GM18511 (cell line): ENCODE measurements at regions not wholly inside any gene's neighbourhood (a gene's known extent, or its start where the extent isn't known, plus 50 kb on each side); places are given as distances from the start of the nearest gene placed in this dataset.
"Not testable (repeated sequence)": the region's sequence is repeated elsewhere in the genome, so short reads cannot be mapped to it uniquely, and the experiment has no call there.

Experiments used
- ATAC-seq: cut with Tn5 transposase; IDR thresholded peaks from one replicate; pipeline ENCODE4 v1.9.1; 2021; ENCODE audit warnings: mild to moderate bottlenecking, moderate library complexity; ENCODE audit not compliant: unreplicated experiment

DNA sequence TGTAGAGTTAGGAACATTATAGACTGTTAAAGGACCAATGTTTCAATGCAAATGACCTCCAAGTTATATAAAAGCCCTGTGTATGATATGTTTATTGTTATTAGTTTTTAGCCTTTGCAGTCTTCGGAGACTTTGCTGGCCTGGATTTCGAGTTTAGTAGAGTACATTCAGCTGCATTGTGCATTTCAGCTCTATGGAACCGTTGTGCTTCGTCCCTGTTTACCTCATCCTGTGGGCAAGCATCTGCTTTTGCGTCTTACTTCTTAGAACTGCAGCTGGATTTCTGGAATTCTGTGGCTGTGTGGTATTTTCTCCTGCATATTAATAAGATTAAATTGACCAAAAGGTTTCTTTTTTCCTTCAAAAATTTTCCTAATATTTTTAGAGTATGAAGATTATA lies 138.6 kb downstream of the KCNRG start:
- no peak for ATAC-seq

DNA sequence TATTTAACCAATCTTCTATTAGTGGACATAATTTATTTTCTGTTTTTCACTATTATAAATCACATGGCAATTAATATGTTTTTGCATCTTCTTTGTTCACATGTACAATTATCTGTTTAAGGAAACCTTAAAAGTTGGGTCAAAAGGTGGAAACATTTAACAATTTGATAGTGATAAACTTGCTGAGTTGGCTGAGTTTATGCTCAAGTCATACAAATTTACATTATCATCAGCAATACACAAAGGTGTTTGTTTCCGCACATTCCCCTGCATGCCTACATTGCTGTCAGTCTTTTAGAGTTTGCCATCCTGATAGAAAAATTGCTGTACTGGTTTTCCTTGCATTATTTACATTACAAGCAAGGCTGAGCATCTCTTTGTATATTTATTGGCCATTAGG lies 139.5 kb downstream of the KCNRG start:
- ATAC-seq, result no peak

DNA sequence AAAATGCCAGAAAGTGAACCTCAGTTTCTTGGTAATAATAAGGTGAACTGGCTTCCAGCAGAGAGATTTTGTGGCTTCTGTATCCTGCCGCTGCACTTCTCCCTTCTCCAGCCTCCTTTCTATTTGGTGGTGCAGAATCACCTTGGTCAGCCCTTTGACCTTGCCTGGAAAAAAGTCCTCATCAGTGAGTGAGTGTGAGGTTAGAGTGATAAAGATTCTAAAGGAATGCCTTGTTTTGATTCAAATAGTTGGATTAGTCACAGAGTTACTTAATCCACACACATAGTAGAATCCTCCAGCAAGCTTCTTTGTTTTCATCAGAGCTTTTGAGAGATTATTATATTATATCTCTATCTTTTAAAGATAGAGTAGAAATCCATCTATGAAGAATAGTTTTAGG lies 140.9 kb downstream of the KCNRG start:
- ATAC-seq, result no peak

DNA sequence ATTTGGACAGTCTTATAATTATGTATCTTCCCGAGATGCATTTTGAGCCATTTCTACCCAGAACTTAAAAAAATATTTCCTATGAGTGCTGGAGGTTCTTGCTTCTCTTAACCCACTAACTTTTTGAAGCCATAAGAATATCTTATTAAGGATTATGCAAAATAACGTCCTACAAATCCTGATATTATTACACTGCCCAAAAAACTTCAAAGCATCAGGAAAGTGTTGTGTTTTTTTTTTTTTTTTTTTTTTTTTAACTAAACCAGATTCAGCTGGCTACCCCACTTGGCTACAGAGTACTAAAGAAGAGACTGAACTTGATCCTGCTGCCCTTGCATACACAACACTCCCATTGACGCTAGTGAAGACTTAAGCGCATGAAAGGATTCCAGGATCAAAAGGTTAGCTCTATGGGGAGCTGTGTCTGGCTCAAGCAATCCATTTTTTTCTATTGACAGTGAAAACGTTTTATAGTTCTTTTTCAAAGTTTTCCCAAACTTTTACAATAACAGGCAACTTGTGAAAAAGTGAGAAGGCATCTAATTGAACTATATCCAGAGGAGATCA lies 141.4 kb downstream of the KCNRG start:
- no peak for ATAC-seq

DNA sequence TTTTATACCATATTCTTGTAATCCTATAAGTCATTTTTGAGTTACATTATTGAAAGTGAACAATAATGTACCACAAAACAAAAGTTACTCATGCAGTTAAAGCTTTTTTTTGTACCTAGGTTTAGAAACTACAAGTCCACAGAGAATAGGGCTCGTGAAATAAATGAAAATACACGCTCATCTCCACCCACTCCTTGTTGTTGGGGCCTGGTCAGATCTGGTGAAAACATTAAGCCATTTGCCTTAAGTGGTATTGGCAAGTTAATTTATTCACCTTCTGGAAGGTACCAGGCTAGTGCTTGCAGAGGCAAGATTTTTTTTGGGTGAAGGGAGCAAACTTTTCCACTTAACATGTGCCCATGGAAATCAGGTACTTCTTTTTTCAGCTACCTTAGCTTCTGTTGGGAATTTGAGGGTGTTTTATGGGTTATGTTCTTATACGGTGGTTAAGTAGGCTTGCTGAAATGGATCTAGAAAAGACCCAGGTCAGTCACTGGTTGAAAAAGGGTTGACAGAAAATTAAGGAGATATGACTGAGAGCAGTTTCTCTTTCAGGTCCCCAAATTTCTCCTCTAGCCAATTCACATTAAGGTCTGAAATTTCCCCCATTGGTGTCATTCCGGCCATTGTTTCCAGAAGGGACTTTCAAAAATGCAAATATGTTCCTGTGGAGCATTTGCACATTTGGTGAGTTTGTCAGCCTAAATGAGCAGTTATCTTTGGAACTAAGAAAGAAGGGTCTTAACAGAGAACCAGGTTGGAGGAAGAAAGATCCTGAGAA lies 143.3 kb downstream of the KCNRG start:
- ATAC-seq, result no peak

DNA sequence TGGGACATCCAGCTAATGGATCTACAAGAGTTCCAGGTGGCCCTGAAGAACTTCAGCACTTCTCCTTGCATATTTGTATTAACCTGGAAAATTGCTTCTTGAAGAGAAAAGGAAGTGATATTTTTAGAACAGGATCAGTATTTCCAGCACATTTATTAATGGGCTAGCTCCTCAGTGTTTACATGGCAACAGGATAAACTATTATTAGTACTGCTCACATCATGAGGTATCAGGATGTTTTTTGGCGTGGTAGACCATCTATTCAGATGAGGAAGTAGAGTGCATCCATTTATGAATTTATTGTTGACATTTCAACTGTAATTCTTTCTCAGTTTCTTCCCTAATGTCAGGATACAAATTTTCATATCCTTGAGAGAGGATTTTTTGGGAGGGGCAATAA lies 144.4 kb downstream of the KCNRG start:
- no peak for ATAC-seq

DNA sequence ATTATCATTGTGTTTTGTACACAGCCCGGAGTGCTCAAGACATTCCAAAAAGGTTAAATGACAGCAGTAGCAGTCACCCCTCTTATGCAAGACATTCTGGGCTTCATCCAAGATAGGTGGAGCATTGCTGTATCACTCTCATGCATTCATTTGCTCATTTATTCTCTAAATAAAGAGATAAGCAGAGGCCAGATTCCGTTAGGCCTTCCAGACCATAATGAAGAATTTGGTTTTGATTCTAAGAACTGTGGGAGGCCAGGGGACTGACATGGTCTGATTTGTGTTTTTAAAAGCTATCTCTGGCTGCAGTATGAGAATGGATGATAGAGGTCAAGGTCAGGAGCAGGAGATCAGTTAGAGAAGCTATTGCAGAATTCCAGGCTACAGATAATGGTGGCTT lies 145.8 kb downstream of the KCNRG start:
- ATAC-seq, result no peak

DNA sequence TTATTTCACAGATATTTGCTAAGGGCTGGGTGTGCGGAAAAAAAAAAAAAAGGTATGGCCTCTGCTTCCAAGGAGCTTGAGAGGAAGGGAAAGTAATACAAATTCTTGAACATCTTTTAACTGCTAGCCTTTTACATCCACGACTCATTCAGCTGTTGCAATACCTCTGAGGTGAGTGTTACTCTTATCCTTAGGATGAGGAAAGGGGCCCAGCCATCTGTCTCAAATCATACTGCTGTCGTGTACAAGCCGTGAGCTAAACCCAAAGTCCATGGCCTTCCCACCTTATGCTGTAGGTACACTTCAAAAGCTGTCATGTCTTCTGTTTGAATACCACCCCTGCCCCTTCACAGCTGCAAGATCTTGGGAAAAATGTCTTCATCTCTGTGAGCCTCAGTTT lies 146.8 kb downstream of the KCNRG start:
- no peak for ATAC-seq

DNA sequence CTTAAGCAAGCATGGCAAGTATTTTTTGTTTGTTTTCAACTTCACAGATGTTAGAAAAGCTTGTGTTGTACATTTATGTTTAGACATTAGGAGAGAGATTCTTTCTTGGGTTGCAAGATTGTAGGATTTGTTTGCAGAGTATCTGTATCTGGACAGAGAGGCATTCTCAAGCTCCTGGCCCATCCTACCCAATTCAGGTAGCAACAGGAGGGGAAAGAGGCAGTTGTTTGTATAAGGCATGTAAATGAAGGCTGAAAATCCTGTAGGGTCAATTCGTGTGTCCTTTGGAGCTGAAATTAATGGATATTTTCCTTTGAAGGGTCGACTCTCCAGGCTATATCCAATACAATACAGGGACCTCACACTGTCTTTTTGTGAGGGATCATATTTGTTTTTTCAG lies 147.3 kb downstream of the KCNRG start:
- no peak for ATAC-seq

DNA sequence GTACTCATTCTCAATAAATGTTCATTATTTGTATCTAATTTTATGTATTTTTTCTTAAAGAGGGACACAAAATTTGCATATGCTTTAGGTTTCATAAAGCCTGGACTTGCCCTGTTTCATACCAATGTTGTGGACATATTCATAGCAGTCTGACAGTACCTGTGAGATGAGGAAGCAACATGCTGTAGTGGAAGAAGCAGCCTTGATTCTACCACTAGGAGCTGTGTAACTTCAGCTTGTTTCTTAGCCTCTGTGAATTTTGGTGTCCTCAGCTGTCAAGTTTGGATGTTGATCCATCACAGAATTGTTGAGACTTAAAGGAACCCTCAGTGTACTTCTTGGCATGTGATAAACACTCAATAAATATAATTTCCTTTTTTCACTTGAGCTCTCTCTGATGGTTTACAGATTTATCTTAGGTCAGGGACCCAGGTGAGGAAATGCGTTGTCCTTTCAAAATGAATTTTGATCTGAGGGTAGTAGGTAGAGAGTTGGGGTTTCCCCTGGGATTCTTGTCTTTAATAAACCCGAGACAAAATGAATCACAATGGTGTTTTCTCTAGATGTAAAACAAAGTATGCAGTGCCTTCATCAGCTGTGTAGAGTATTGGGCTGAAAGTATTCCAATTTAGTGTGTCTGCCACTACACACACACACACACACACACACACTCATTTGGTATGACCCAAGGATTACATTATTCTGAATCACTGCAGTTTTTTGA lies 152.1 kb downstream of the KCNRG start:
- ATAC-seq, result no peak

DNA sequence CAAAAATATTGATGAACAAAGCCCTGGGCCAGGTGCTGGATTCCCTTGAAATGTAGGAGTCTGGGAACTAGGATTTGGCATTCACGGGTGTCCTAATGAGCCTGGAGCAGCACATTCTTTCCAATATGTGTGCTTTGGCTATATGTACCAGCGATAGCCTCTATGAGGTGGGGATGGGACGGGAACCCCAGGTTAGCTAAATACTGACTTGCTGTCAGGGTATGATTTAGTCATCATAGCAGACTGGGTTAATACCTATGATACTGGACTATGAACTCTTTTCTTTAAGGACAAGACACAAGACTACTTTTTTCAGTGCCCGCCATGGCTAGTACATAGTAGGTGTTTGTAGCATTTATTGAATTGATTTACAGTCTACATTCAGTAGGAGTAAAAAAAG lies 152.7 kb downstream of the KCNRG start:
- no peak for ATAC-seq

DNA sequence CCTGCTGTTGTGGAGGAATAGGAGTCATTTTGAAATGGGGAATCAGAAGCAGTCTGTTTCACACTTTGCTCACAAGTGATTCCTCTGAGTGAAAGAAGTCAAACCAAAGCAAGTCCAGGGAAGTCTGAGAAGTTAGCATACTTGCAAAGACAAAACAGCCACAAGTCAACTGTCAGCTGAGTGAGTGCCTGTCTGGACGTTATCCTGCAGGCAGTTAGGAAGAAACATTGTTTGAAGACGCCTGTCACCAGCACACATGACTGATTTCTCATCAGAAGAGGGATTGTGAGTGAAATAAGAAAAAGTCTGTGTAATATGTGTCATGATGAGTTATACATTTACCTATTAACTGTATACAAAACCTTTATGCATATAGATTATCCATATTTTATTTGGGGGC lies 153.5 kb downstream of the KCNRG start:
- no peak for ATAC-seq

DNA sequence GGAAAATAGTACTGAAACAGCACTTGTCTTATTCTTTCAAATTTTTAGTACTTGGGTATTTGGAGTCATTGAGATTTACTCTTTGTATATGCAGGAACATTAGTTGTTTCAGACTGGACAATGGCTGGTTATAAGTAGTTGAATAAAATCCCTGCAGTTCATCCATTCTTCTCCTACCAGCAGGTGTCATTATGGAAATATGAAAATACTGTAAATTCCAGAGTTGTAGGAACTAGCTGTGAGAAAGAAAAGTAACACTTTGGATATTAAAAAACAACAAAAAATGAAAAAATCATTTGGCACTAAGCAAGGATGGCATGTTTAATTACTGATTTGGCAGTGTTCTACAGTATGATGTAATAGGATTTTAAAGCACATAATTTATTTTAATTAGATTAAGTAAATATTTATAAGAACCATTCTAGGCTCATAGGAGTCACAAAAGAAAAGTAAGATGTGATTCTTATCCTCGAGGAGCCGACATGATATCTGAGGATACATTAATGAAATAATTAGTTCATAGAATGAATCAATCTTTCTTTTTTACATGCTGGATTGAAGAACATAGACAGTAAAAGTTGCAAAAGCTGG lies 155.3 kb downstream of the KCNRG start:
- ATAC-seq, result no peak

DNA sequence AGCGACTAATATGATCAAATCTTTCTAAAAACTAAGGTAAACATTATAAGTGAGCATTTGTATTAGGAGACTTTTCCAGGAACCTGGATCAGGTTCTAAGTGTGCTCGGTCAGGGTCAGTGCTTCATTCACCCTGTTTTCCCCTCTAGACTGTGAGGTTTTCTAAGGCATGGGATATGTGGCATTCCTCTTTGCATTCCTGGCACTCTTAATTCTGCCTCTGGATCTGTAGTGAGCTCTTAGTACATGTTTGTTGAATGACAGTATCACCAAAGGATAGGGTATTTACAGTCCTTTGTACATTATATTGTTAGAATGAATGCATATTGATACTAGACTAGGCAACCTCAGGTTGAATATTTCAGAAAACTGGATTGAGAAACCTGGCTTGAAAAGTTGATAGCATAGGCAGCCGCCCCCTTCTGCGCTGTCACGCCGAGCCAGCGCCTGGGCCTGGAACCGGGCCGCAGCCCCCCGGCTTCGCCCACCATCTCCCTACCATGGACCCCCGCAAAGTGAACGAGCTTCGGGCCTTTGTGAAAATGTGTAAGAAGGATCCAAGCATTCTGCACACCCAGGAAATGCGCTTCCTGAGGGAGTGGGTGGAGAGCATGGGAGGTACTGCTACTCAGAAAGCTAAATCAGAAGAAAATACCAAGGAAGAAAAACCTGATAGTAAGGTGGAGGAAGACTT lies 156.5 kb downstream of the KCNRG start:
- ATAC-seq, result no peak

DNA sequence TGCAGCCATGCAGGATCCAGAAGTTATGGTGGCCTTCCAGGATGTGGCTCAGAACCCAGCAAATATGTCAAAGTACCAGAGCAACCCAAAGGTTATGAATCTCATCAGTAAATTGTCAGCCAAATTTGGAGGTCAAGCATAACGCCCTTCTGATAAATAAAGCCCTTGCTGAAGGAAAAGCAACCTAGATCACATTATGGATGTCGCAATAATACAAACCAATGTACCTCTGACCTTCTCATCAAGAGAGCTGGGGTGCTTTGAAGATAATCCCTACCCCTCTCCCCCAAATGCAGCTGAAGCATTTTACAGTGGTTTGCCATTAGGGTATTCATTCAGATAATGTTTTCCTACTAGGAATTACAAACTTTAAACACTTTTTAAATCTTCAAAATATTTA lies 157.8 kb downstream of the KCNRG start:
- ATAC-seq, result not testable (repeated sequence)

DNA sequence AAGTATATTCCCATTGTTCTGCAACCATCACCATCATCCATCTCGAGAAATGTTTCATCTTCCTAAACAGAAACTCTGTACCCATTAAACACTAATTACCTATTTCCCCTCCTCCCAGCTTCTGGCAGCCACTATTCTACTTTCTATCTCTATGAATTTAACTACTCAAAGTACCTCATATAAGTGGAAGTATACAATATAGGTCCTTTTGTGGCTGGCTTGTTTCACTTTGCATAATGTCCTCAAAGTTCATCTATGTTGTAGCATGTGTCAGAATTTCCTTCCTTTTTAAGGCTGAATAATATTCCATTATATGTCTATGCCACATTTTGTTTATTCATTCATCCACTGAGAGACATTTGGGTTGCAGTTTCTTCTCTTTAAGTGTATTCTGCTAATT lies 159.4 kb downstream of the KCNRG start:
- ATAC-seq, result no peak

DNA sequence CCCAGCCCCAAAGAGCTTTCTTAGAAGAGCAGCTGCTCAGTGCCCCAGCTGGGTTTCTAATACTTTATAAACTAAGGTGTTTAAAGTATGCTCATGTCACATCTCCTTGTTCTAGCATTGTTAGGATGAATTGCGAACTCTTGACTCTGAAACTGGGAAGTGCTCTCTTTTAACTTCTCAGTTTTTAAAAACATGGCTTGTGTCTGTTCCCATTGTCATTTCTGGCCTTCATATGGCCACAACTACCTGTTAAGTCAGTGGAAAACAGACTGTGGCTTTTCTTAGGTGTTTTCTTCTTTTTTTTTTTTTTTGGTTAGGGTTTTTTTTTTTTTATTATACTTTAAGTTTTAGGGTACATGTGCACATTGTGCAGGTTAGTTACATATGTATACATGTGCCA lies 164.7 kb downstream of the KCNRG start:
- ATAC-seq, result no peak

DNA sequence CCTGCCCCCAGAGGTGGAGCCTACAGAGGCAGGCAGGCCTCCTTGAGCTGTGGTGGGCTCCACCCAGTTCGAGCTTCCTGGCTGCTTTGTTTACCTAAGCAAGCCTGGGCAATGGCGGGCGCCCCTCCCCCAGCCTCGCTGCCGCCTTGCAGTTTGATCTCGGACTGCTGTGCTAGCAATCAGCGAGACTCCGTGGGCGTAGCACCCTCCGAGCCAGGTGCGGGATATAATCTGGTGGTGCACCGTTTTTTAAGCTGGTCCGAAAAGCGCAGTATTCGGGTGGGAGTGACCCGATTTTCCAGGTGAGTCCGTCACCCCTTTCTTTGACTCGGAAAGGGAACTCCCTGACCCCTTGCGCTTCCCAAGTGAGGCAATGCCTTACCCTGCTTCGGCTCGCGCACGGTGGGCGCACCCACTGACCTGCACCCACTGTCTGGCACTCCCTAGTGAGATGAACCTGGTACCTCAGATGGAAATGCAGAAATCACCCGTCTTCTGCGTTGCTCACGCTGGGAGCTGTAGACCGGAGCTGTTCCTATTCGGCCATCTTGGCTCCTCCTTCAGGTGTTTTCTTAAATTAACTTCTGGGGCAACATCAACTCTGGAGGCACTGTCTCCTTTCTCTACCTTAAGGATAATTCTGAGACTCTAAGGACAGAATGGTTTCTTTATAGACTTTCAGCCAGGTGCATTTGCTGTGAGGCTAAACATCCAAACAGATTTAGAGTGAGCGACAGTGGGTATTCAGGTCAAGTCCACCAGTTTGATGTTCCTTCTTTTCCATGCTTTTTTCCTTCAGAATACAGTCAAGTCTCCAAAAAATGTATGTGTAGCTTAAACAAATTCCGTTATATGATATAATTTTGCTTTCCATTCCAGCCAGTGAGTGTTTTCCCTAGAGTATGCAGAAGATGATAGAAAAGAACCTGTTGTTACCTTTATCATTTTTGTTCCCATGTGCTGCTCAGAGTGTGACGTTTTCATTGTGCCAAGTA lies 170.8 kb downstream of the KCNRG start:
- ATAC-seq, result not testable (repeated sequence)

DNA sequence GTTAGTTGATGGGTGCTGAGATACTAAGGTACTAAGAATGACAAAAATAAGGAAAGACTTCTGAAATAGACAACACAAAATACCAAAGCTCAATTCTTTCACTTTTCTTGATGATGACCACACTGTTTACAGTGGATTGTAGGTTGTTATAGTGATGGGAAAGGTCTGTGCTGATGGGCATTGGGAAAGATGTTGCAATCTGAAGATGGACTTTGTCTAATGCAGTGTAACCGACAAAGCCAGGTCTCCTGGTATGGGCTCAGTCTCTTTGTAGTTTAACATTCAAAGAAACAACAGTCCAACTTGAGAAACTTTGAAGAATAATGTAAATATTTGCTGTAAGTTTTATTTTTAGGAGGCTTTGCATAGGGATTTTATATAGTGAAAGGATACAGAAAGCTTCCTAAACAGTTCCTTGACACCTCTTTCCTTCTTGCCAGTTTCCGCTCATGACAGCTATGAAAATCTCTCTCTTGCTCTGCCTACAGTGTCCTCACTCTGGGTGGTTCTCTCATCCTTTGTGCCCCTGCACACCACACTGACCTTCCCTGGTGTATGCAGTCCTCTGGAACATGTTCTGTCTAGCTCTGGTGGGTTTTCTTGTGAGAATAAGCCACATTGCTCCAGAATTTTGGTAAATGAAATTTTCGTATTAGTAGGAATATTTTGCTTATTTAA lies 172.2 kb downstream of the KCNRG start:
- ATAC-seq, result no peak

DNA sequence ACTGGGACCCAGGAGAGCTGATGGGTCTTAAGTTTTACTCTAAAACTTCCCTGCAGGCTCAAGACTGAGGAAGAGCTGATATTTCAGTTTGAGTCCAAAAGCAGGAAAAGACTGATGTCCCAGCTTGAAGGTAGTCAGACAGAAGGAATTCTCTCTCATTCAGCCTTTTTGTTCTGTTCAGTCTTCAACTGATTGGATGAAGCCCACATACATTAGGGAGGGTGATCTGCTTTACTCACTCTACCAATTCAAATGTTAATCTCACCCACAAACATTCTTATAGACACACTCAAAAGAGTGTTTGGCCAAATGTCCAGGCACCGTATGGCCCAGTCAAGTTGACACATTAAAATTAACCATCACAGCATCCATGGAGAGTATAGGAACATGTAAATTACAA lies 173.5 kb downstream of the KCNRG start:
- ATAC-seq, result no peak
